ENCODE measurements at regions not wholly inside any gene's neighbourhood (a gene's known extent, or its start where the extent isn't known, plus 50 kb on each side); places are given as distances from the start of the nearest gene placed in this dataset.

- no peak for TF ChIP-seq CTCF (conservative IDR thresholded peaks at IDR 0.05; ENCODE audit: low read length)
- no peak for TF ChIP-seq EZH2phosphoT487 (IDR thresholded peaks at IDR 0.05; ENCODE audit: borderline replicate concordance, low read depth, low read length)
Measured at GRCh38 chr10:2529945-2530344, 537.4 kb upstream of the PFKP start.
